ENCODE measurements at regions not wholly inside any gene's neighbourhood (a gene's known extent, or its start where the extent isn't known, plus 50 kb on each side); places are given as distances from the start of the nearest gene placed in this dataset.

- intact Hi-C loops (cut with DNase I; ENCODE audit: low total_unique reads), result no loop called here
- WGBS, 2 donors, result 85 to 89% methylated on average over 9 of the region's 9 CpGs
- no peak for TF ChIP-seq CTCF (IDR thresholded peaks at IDR 0.05)
- no peak overlapping the region for H3K4me3 ChIP-seq (ENCODE audit: low read depth, poor library complexity, severe bottlenecking)
- DNase-seq (ENCODE audit: low spot score in 2 of 2), result no peak
Measured at GRCh38 chr10:58937423-58937822, 239.0 kb upstream of the PHYHIPL start.

GRCh38 chr10:58942724-58943123 lies 233.7 kb upstream of the PHYHIPL start:
- TF ChIP-seq CTCF (IDR thresholded peaks at IDR 0.05) (no peak), POLR2A (IDR thresholded peaks at IDR 0.05) (no peak)
- no peak overlapping the region for H3K4me3 ChIP-seq (ENCODE audit: low read depth, poor library complexity, severe bottlenecking)
- intact Hi-C loops (cut with DNase I; ENCODE audit: low total_unique reads), result no loop called here
- DNase-seq (ENCODE audit: low spot score in 2 of 2), result no peak

GRCh38 chr10:58943256-58943890 lies 233.1 kb upstream of the PHYHIPL start:
- intact Hi-C loops (cut with DNase I; ENCODE audit: low total_unique reads), result no loop called here
- WGBS, 2 donors, result 68 to 73% methylated on average over 1 of the region's 1 CpG
- TF ChIP-seq POLR2A (IDR thresholded peaks at IDR 0.05) (no peak), CTCF (IDR thresholded peaks at IDR 0.05) (no peak)
- H3K4me3 ChIP-seq (ENCODE audit: low read depth, poor library complexity, severe bottlenecking), result no peak overlapping the region
- no peak for DNase-seq (ENCODE audit: low spot score in 2 of 2)

- intact Hi-C loops (cut with DNase I; ENCODE audit: low total_unique reads), result no loop called here
- no peak overlapping the region for H3K4me3 ChIP-seq (ENCODE audit: low read depth, poor library complexity, severe bottlenecking)
- DNase-seq (ENCODE audit: low spot score in 2 of 2), result no peak
- TF ChIP-seq CTCF (IDR thresholded peaks at IDR 0.05) (no peak), POLR2A (IDR thresholded peaks at IDR 0.05) (no peak)
Measured at GRCh38 chr10:58943960-58944359, 232.5 kb upstream of the PHYHIPL start.

- no peak overlapping the region for H3K4me3 ChIP-seq (ENCODE audit: low read depth, poor library complexity, severe bottlenecking)
- DNase-seq (ENCODE audit: low spot score in 2 of 2), result no peak
- intact Hi-C loops (cut with DNase I; ENCODE audit: low total_unique reads), result no loop called here
- WGBS, 2 donors, result 80 to 81% methylated on average over 4 of the region's 4 CpGs
- TF ChIP-seq CTCF (IDR thresholded peaks at IDR 0.05) (no peak), POLR2A (IDR thresholded peaks at IDR 0.05) (no peak)
Measured at GRCh38 chr10:58948303-58948702, 228.1 kb upstream of the PHYHIPL start.

GRCh38 chr10:58950618-58951017 lies 225.8 kb upstream of the PHYHIPL start:
- 73 to 76% methylated on average over 1 of the region's 1 CpG for WGBS, 2 donors
- no peak for TF ChIP-seq CTCF (IDR thresholded peaks at IDR 0.05)
- TF ChIP-seq POLR2A (IDR thresholded peaks at IDR 0.05), result no peak
- intact Hi-C loops (cut with DNase I; ENCODE audit: low total_unique reads), result loop anchor here (10.0 kb wide), 1 partner anchor 674 kb away; no protein-coding TSS in a partner anchor

More at GRCh38 chr10:58950618-58951017, 225.8 kb upstream of the PHYHIPL start:
- H3K4me3 ChIP-seq (ENCODE audit: low read depth, poor library complexity, severe bottlenecking), result no peak overlapping the region
- no peak for DNase-seq (ENCODE audit: low spot score in 2 of 2)
